Sigmoid colon (tissue), 6 donors: ENCODE measurements at regions not wholly inside any gene's neighbourhood (a gene's known extent, or its start where the extent isn't known, plus 50 kb on each side); places are given as distances from the start of the nearest gene placed in this dataset.

Experiments
- DNase-seq: peaks from one replicate; pipeline ENCODE4 v3.0.0-alpha.2; 2019
- H3K27ac ChIP-seq, 4 donors: fragments of 200-600 bp; sonication (generic); one replicate each; pipeline ENCODE4 v1.5.1; 2016 to 2019; ENCODE audit warnings: mild to moderate bottlenecking in 1 of 4
- H3K27me3 ChIP-seq, 3 donors: fragments of 200-600 bp; sonication (generic); one replicate each; pipeline ENCODE4 v1.5.1; 2019; ENCODE audit warnings: mild to moderate bottlenecking in 1 of 3
- H3K36me3 ChIP-seq, 4 donors: fragments of 200-600 bp; sonication (generic); one replicate each; pipeline ENCODE4 v1.5.1; 2016 to 2019
- H3K4me1 ChIP-seq, 4 donors: fragments of 200-600 bp; sonication (generic); one replicate each; pipeline ENCODE4 v1.5.1; 2017 to 2019
- H3K4me3 ChIP-seq, 4 donors: fragments of 200-600 bp; sonication (generic); one replicate each; pipeline ENCODE4 v1.5.1; 2017 to 2019; ENCODE audit warnings: mild to moderate bottlenecking in 2 of 4, moderate library complexity in 1 of 4
- H3K9me3 ChIP-seq, 4 donors: fragments of 200-600 bp in 3 of 4; sonication (generic) in 3 of 4; one replicate each; pipeline versions ENCODE4 v1.5.1 to v1.6.1; 2013 to 2019
- CTCF ChIP-seq, 4 experiments: fragments of 450-650 bp in 3 of 4; fragments of 200-600 bp in 1 of 4; IDR thresholded peaks; one replicate each; pipeline ENCODE4 v1.5.1; 2016 to 2019; ENCODE audit warnings: antibody characterized with exemption in 4 of 4, mild to moderate bottlenecking in 3 of 4, moderate library complexity in 2 of 4
- EP300 ChIP-seq, 4 donors: sonication (generic); formaldehyde crosslinking; IDR thresholded peaks; one replicate each; pipeline ENCODE4 v1.6.1; 2017; ENCODE audit warnings: antibody characterized with exemption in 4 of 4
- POLR2A ChIP-seq, 2 donors: fragments of 450-650 bp; IDR thresholded peaks; one replicate each; pipeline ENCODE4 v1.6.1; 2016; ENCODE audit warnings: antibody characterized with exemption in 2 of 2, mild to moderate bottlenecking in 2 of 2, moderate library complexity in 2 of 2
- POLR2AphosphoS5 ChIP-seq, 4 donors: sonication (generic); formaldehyde crosslinking; IDR thresholded peaks; one replicate each; pipeline ENCODE4 v1.6.1; 2017; ENCODE audit warnings: antibody characterized with exemption in 4 of 4
- WGBS, 2 donors: extraction: QIAGEN DNeasy Blood & Tissue Kit; methylation state at CpG; one replicate each; pipeline ENCODE4 v1.1.7; 2013; 5-methylcytosine and 5-hydroxymethylcytosine counted together
- intact Hi-C: fragments of 100-400 bp; cut with DNase I; formaldehyde crosslinking; loops from one replicate; pipeline ENCODE4 v1.15.1; 2023
- donor health status: healthy with polysubstance abuse.
- donor health status: healthy.

DNA sequence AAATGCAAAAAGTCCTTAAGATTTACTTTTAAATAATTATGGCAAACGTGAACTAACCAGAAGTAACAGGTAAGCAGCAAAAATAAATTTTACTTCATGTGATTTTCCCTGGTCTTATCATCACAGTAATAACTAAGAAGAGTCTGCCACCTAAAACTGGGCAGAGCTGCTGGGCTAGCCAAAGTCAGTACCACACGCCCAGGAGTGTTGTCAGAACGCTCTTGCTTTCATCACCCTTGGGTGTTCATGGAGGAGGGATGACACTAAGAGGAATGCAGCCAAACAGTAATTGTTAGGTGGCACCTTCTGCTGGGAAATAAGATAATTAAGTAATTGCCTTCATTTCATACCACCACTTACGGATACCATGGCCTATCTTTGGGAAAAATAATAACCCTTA, 92.0 kb upstream of the NEUROD1 start:
- Histone ChIP-seq H3K27me3 (no peaks in the 10 kb centered on the region), H3K4me3 (no peak overlapping the region), H3K36me3 (no peaks in the 10 kb centered on the region), H3K4me1 (no peaks in the 10 kb centered on the region), H3K27ac (no peak overlapping the region), H3K9me3 (no peaks in the 10 kb centered on the region)
- intact Hi-C loops, result no loop called here
- WGBS, 2 donors, result 92 to 93% methylated on average over 4 of the region's 4 CpGs
- no peak for TF ChIP-seq POLR2A (IDR thresholded peaks at IDR 0.05)
- no peak for TF ChIP-seq EP300 (IDR thresholded peaks at IDR 0.05)
- TF ChIP-seq POLR2AphosphoS5 (IDR thresholded peaks at IDR 0.05), result no peak
- no peak for TF ChIP-seq CTCF (IDR thresholded peaks at IDR 0.05)
- no peak for DNase-seq

DNA sequence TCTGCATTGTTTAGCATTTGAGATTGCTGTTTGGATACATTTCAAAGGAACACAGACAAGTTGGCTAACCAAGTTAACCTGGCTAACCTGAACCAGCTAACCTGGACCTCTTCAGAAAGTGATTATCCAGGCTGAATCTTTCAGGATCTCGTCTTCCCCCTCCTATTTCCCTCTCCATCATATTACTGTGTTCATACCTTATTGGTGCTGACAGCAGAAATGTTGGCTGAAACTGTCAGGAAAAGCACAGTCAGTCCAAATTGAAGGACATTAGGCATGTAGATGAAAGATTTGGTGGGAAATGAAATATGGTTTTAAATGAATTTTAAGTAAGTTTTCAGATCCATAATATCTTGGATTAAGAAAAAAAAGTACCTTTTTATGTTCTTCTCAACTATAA, 92.5 kb upstream of the NEUROD1 start:
- WGBS, 2 donors, result 81 to 86% methylated on average over 1 of the region's 1 CpG
- Histone ChIP-seq H3K27me3 (no peaks in the 10 kb centered on the region), H3K27ac (no peak overlapping the region), H3K4me1 (no peaks in the 10 kb centered on the region), H3K4me3 (no peak overlapping the region), H3K9me3 (no peaks in the 10 kb centered on the region), H3K36me3 (no peaks in the 10 kb centered on the region)
- no peak for DNase-seq
- TF ChIP-seq POLR2A (IDR thresholded peaks at IDR 0.05) (no peak), CTCF (IDR thresholded peaks at IDR 0.05) (no peak), EP300 (IDR thresholded peaks at IDR 0.05) (no peak), POLR2AphosphoS5 (IDR thresholded peaks at IDR 0.05) (no peak)
- intact Hi-C loops, result no loop called here

GRCh38 chr2:181774685-181775084, 94.4 kb upstream of the NEUROD1 start:
- no peaks in the 10 kb centered on the region for H3K27me3 ChIP-seq
- TF ChIP-seq EP300 (IDR thresholded peaks at IDR 0.05), result no peak
- no peak for TF ChIP-seq POLR2A (IDR thresholded peaks at IDR 0.05)
- TF ChIP-seq CTCF (IDR thresholded peaks at IDR 0.05), result no peak
- TF ChIP-seq POLR2AphosphoS5 (IDR thresholded peaks at IDR 0.05), result no peak
- H3K27ac ChIP-seq, result no peak overlapping the region
- no peak for DNase-seq
- H3K36me3 ChIP-seq, result no peaks in the 10 kb centered on the region
- intact Hi-C loops, result no loop called here
- no peak overlapping the region for H3K4me3 ChIP-seq
- 90% methylated on average over 4 of the region's 4 CpGs for WGBS, 2 donors
- H3K4me1 ChIP-seq, result peaks cover 0 to 6% (median 3%) of the 10 kb centered on the region in 4 donors
- no peaks in the 10 kb centered on the region for H3K9me3 ChIP-seq

DNA sequence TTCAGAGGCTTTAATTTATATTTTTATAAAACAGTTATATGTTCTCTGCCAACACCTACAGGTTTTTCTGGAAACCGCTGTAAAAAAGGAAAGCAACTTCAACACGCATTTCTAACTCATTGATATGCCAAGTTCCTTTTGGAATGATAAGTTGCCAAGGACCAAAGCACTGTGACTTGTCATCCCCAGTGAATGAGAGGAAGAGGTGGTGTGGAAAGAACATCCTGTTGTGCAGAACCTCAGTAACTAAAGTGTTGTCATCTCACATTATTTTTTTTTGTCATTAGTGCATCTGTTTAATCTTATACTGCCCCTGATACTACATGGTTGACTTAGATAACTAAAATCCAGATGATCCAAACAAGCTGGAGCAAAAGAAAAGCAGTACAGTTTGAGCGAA, 96.0 kb upstream of the NEUROD1 start:
- H3K27ac ChIP-seq, result no peak overlapping the region
- no peaks in the 10 kb centered on the region for H3K9me3 ChIP-seq
- no peak for DNase-seq
- WGBS, 2 donors, result 90 to 97% methylated on average over 3 of the region's 3 CpGs
- intact Hi-C loops, result no loop called here
- no peak overlapping the region for H3K4me3 ChIP-seq
- H3K4me1 ChIP-seq, result peaks cover 0 to 9% (median 3%) of the 10 kb centered on the region in 4 donors
- no peaks in the 10 kb centered on the region for H3K27me3 ChIP-seq
- TF ChIP-seq CTCF (IDR thresholded peaks at IDR 0.05), result no peak
- TF ChIP-seq POLR2AphosphoS5 (IDR thresholded peaks at IDR 0.05), result no peak
- TF ChIP-seq POLR2A (IDR thresholded peaks at IDR 0.05), result no peak
- no peak for TF ChIP-seq EP300 (IDR thresholded peaks at IDR 0.05)
- no peaks in the 10 kb centered on the region for H3K36me3 ChIP-seq

GRCh38 chr2:181777734-181778133, 97.4 kb upstream of the NEUROD1 start:
- TF ChIP-seq POLR2AphosphoS5 (IDR thresholded peaks at IDR 0.05) (no peak), CTCF (IDR thresholded peaks at IDR 0.05) (no peak), EP300 (IDR thresholded peaks at IDR 0.05) (no peak), POLR2A (IDR thresholded peaks at IDR 0.05) (no peak)
- no peak overlapping the region for H3K4me3 ChIP-seq
- H3K9me3 ChIP-seq, result no peaks in the 10 kb centered on the region
- H3K4me1 ChIP-seq, result peaks cover 0 to 9% (median 3%) of the 10 kb centered on the region in 4 donors
- H3K27ac ChIP-seq, result no peak overlapping the region
- H3K36me3 ChIP-seq, result no peaks in the 10 kb centered on the region
- no peak for DNase-seq
- H3K27me3 ChIP-seq, result no peaks in the 10 kb centered on the region
- intact Hi-C loops, result no loop called here
- WGBS, 2 donors, result 37 to 68% methylated on average over 3 of the region's 3 CpGs
